SKM-1 (cell line): ENCODE measurements at regions not wholly inside any gene's neighbourhood (a gene's known extent, or its start where the extent isn't known, plus 50 kb on each side); places are given as distances from the start of the nearest gene placed in this dataset.
"Not testable (repeated sequence)": the region's sequence is repeated elsewhere in the genome, so short reads cannot be mapped to it uniquely, and the experiment has no call there.

Experiments
- DNase-seq: peaks from one replicate; lab custom pipeline; 2025; ENCODE audit not compliant: unreplicated experiment; lab: John Stamatoyannopoulos, UW

DNA sequence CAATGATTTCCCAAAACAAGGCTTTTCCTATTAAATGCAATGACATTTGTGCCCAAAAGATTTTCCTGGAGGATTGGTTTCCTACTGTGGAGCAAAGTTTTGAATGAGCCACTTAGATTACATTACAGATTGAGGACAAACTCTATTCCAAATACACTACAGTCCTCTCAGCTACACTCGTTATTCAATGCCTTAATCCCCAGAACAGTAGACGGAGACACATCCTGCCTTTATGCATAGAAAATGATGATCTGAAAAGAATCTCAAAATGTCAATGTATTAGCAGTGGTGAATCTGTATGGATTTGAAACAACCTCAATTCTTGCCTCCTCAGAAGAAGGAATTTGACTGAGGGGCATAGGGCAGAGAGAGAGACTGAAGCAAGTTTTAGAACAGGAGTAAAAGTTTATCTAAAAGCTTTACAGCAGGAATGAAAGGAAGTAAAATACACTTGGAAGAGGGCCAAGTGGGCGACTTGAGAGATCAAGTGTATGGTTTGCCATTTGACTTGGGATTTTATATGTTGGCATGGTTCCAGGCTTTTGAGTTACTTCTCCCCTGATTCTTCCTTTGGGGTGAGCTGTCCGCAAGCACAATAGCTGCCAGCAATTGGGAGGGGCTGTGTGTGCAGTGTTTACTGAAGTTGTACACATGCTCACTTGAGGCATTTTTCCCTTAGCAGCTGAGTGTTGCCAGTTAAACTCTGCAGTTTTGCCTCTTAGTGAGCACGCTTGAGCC lies 891.9 kb upstream of the MBL2 start:
- DNase-seq, result no peak

DNA sequence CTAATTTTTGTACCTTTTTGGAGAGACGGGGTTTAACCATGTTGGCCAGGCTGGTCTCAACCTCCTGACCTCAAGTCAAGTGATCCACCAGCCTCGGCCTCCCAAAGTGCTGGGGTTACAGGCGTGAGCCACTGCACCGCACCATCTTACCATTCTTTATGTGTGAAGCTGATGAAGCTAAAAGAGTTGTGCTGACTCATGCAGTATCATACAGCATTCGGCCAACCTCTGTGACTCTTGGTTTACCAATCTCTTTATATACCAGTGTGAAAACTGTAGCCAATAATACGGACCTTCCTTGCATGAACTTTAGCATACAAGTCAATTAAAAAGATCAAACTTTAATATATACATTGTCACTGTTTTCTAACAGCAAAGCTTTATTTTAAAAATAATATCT lies 878.2 kb upstream of the MBL2 start:
- DNase-seq, result no peak

DNA sequence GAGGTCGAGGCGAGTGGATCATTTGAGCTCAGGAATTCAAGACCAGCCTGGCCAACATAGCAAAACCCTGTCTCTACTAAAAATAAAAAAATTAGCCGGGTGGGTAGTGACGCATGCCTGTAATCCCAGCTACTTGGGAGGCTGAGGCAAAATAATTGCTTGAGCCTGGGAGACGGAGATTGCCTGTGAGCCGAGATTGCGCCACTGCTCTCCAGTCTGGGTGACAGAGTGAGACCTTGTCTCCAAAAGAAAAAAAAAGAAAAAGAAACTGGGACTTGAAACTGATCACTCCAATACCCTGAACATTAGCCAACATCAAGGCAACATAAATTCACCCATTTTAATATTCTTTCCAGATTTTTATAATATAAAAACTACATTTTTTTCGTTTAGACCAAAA lies 874.6 kb upstream of the MBL2 start:
- DNase-seq, result not testable (repeated sequence)

DNA sequence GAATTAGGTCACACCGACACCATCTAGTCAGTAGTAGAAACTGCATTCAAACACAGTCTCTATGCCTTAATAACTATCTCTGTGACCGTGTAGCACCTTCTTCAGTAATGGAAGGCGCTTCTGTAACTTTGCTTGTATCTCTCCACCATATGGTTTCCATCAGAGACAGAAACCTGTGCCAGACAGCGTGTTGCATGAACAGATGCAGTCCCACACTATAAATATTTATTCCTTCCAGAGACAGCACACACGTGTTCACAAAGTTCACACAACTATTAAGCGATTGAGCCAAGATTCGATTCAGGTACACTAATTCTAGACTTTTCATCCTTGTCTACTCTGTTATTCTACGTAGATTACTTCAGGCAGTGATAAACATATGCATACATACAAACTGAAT lies 873.9 kb upstream of the MBL2 start:
- no peak for DNase-seq

DNA sequence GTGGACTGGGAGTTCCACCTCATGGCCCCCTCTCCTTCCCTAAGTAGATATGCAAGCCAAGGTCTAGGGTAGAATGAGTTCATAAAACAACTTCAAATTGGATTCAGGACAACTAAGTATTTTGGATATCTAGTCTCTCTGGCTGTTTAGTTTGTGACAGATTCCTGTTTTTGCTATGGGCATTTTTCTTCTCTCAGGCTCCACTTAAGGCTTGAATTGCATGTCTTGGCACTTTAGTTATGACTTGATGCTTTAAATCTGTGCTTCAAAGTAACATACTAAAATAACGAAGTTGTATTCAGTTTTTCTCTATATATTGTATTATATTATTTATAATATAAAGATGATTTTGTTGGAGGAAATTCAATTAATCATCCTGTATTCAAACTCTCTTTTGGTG lies 873.4 kb upstream of the MBL2 start:
- no peak for DNase-seq

DNA sequence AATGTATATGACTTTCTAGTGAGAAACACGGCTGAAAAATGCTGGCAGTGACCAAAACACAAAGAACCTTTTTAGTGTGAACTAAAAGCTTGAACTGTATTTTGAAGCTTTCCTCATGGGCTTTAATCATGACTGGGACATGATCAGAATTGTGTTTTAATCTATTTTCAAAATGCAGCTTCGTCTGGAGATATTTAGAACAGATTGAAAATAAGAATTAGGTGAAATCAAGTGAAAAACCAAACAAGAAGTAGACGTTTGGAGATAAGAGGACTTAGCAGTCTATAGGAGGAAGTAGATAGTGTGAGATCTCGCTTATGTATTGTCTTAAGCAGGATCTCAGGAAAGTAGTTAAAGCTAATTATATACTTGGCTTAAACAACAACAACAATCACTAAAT lies 865.4 kb upstream of the MBL2 start:
- DNase-seq, result no peak

DNA sequence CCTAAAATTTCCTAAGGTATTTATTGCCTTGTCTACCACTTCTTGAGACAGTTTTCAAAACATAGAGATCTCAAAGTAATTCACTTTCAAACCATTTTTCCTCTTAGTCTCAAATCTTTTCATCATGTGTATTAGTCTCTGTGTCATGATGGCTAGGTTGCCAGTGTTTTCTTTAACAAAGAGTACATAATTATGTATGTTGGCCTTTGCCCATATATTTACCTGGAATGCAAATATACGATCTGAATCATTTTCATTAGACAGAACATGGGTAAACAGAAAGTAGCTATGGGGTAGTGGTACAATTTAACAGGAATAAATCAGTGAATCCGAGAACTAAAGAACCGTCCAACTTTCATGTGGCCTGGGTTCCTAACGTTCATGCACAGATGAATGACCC lies 852.1 kb upstream of the MBL2 start:
- DNase-seq, result no peak

DNA sequence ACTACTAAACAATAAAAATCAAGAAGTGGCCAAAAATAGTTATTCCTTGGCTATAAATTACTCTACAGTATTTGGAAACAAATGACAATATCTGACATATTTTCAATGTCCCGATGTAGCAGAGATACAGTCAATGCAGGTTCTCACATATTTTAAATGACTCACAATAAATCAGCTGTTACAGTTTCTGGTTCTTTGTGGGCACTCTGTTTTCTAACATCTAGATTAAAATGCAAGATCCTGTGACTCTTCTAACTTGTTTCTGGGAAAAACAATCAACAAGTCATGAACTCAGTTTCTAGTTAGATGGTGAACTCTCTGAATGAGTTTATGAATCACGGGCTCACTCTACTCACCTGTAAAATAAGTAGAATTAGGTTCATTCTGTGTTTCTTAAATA lies 849.6 kb upstream of the MBL2 start:
- no peak for DNase-seq

DNA sequence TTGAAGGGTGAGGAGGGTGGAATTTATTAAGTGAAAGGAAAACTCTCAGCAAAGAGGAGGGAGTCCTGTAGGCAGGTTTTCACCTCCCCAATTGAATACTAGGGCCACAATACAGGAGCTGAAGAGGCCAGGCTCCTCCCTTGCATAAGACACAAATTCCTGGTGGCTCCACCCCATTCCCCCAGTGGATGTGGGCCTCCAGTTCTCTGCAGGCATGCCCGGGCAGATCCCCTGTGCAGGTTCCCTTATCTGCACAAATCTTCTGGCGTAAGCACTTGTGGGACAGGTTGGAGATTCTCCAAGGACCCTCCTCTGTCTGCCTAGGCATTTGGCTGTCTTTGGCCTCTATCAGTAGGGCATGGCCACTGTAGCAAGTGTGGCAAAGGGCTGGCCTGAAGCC lies 847.1 kb upstream of the MBL2 start:
- DNase-seq, result no peak

DNA sequence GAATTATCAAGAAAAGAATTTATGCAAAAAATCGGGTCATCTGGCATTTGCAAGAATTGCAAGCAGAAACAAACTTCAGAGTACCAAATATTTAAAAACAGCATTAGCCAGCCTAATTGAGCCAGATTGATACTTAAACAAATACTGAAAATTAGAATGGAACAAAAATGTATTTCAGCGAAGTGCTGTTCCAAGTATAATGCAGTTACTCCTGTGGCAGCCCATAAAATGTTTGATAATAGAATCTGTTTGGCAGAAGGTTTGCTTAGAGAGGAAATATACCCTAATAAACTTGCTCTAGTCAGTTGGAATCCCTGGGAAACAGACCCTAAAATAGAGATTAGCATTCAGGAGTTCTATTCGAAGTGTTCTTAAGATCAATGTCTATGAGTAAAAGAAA lies 835.1 kb upstream of the MBL2 start:
- no peak for DNase-seq

DNA sequence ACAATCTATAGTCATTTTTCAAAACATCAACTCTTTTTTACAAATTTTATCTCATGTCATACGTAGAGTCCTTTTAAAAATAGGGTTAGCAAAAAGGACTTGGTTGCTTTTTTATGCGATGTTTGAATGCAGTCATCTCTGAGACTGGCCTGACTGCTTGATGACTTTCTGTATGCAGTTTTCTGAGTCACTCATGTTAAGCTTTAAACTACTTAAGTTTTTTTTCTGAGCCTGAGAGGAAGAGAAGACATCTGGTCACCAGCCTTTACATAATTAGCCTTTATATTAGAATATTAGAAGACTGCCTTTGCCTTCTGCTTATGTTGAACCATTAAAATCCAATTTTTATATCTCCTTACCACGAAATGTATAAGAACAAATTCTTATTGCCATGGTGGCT lies 834.4 kb upstream of the MBL2 start:
- no peak for DNase-seq

DNA sequence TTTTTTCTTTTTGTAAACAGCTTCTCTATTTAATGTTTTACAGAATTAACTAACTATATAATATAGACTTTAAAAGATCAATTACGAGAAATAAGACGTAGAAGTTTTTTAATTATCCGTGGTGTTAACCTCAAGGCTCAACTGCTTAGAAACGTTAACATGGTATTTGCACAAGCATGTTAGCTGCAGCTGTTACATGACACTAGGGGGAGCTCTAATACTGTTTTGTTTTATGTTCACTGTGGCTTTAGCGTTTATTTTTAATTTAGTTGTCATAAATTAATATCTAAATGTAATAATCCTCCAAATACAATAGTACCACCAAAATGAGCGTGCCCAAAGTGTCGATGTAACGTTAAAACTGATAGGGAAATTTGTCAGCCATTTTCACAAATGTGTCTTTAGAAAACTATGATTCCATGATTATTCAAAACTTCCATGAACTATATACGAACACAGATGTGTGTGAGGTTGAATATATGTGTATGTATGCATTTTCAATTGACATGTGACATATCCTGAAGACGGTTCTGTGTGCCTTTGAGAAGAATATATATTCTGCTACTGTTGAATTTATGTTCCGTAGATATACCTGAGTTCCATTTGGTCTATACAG lies 828.8 kb upstream of the MBL2 start:
- DNase-seq, result peak; percentile 28

DNA sequence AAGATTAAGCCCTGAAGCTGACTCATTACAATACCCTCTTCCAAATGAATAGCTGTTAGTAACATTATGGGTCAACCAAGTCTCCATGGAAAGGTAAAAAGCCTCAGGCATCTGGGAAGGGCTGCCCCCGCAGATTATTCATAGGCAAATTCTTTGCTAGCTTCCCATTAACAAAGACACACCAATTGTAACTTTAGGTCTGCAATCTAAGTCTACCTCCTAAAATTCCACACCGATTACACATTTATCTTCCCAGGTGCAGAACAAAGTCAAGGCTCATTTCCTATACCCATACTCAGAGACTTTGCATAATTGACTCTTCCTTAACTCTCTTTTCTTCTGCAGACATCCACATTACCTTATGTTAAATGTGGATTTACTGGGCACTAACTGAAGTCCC lies 826.3 kb upstream of the MBL2 start:
- DNase-seq, result no peak

DNA sequence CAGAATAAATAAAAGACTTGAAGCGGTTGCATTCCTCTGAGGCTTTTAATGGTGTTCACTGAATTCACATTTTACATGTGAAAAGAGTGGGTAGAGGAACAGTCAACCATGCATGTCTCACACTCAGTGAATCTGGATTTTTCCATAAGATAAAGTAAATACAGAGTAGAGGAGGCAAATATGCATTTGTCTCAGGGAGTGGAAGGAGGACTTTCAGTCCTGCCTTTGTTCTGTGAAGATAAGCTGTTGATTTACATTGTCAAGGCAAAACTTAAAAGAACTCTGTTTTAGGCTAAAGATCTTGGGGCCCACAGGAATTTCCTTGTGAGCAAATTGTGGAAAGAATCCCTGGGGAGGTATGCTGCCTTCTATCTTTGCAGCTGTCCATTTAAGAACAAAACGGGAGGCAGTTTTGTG lies 825.3 kb upstream of the MBL2 start:
- DNase-seq, result no peak

DNA sequence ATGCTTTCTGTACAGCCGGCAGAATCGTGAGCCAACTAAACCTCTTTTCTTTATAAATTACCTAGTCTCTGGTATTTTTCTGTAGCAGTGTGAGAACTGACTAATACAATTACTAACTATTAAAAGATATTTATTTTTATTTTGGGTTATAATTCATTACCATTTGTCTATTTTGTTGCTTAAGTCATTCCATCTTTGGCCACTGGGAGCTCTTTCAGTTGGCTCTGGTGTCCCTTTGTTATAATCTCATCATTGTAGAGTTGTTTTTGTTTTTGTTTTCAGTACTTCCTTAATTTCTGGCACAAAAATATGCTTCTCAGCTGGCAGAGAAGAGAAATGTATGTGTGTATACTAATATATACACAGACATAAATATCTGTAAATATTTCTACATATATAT lies 807.9 kb upstream of the MBL2 start:
- no peak for DNase-seq

DNA sequence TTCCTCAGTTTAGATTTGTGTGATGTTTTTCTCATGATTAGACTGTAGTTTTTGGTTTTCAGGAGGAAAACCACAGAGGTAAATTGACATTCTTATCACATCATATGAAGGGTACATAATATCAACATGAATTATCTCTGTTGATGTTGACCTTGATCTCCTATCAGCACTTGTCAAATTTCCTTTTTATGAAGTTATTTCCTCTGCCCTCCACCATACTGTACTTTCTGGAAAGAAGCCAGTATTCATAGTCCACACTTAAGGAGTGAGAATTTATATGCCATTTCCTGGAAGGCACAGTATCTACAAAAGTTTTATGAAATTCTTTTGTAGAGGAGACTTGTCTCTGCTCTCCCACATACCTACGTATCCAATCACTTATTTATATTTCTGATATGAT lies 807.2 kb upstream of the MBL2 start:
- no peak for DNase-seq

DNA sequence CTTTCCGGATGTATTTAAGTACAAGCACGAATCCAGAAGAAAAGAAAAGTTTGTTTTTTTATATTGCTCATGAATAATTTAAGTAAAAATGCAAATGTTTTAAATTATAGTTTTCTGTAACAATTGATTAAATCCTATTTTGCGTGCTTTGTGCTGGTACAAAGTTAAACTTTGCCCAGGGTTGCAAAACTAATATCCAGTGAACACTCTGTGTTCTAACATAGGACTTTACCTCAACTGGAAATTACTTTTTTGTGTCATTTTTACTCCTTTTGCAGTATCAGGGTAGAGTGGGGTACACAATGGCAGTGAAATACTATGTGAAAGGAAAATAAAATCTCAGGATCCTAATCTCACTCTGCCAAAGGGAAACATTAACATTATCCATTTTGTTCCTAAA lies 801.4 kb upstream of the MBL2 start:
- DNase-seq, result no peak

DNA sequence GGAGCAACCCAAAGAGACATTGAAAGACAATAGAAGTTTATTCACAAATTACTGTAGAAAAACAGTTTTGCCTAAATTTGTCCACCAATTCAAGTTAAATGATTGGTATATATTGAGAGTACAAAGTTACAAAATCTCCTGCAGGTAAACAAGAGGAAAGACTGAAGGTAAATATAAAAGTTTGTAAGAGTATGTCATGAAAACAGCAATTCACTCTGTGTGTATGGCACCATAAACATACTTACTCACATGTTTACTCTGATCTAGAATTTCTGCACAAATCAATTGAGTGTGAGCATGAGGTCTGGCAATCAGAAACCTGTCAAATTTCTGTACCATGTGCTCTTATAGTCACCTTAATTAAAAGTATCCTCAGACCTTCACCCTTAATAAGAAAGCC lies 800.9 kb upstream of the MBL2 start:
- no peak for DNase-seq

DNA sequence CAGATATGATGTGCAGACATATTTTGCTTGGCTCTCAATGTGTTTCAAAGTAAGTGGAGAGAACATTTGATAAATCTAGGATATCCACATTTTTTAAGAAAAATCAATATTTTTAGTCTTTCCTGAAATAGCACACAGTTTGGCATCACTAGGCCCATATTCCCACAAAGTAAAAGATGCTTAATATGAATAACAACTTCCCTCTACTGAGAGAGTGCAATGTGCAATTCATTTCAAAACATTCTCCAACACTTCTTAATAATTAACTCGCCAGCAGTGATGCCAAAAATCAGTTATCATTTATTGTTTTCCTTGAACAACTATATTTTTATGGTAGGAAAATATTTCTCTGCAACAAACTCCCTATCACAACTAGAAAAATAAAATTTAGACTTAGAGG lies 800.2 kb upstream of the MBL2 start:
- DNase-seq, result no peak

DNA sequence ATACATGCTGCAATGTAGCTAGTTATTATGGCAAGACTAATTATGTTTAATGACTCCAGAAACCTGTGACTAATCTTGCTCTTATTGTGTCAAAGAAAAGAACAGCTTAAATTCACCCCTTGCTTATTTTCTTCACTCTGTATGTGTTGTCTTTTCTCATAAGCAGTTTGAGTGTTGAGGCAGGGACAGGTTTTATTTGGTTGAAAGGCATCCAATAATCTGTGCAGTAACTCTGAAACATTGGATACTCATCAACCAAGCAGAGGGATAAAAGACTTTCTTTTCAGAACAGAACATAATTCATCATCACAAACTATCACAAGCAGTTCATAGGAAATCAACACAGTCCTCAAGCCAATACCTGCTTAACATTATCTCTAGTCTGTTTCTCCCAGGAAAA lies 797.6 kb upstream of the MBL2 start:
- no peak for DNase-seq

DNA sequence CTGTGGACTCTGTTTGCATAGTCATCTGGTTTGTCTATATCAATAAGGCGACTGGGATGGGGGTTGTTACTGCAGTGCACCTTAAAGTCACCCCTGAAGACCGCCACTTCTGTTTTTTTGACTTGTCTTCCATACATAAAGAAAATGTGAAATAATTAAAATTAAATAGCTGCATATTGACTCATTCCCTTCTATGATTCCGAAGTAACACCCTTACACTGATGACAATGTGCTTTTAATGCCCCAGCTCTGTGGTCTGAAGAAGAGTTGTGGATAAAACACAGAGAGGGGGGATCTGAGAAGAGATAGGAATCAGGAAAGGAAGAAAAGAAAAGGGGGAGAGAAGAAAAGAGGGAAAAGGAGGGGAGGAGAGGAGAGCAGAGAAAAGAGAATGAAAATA lies 796.9 kb upstream of the MBL2 start:
- DNase-seq, result no peak

DNA sequence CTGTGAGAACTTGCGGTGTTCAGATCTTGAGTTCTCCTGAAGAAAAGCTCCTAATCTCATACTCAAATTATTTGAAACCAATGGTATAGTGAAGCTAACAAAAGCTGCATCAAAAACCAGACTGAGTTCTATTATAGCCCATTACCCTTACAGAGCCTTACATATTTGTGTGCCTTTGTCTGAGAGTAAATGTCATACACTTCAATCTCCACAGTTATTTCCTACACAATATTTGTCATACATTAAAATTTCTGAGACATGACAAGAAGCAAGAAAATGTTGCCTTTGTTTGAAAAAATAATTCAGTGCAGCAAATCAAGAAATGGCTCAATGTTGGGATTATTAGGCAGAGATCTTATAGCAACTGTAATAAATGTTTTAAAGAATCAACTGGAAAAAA lies 776.1 kb upstream of the MBL2 start:
- no peak for DNase-seq

DNA sequence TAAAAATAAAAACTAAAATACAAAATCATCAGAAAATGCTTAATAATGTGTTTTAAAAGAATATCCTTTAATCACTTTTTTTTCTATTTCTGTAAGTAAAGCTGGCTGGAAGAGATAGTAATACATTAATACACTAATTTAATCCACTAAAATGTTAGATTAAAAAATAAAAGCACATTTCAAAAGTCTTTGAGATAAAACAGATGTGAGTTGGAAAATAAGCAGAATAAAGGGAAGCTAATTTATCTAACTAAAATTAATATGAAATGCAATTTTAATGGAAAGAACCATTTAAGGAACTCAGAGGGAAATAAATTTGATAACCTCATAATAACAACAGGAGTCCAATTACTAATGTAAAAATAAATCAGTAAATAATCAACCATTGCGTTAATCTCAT lies 774.8 kb upstream of the MBL2 start:
- no peak for DNase-seq
